Mucosa of rectum (tissue), 2 donors: ENCODE measurements at regions not wholly inside any gene's neighbourhood (a gene's known extent, or its start where the extent isn't known, plus 50 kb on each side); places are given as distances from the start of the nearest gene placed in this dataset.

Experiments
- H3K27ac ChIP-seq, 2 donors: one replicate each; pipeline ENCODE4 v1.7.0; 2013; ENCODE audit warnings: inconsistent platforms in 2 of 2, low read depth in 2 of 2, low read length in 2 of 2
- H3K27me3 ChIP-seq, 2 donors: one replicate each; pipeline ENCODE4 v1.7.0; 2013; ENCODE audit warnings: low read length in 2 of 2; ENCODE audit not compliant: control insufficient read depth in 2 of 2, insufficient read depth in 2 of 2
- H3K36me3 ChIP-seq, 2 donors: one replicate each; pipeline ENCODE4 v1.7.0; 2013; ENCODE audit warnings: low read length in 2 of 2; ENCODE audit not compliant: control insufficient read depth in 2 of 2, insufficient read depth in 2 of 2
- H3K4me1 ChIP-seq, 2 donors: one replicate each; pipeline ENCODE4 v1.7.0; 2013; ENCODE audit warnings: low read length in 2 of 2, mild to moderate bottlenecking in 1 of 2; ENCODE audit not compliant: control insufficient read depth in 2 of 2, insufficient read depth in 2 of 2
- H3K4me3 ChIP-seq, 2 donors: one replicate each; pipeline ENCODE4 v1.7.0; 2013; ENCODE audit warnings: low read length in 2 of 2
- H3K9ac ChIP-seq, 2 donors: one replicate each; pipeline ENCODE4 v1.7.0; 2013; ENCODE audit warnings: low read length in 2 of 2, low read depth in 1 of 2, mild to moderate bottlenecking in 1 of 2
- H3K9me3 ChIP-seq, 2 donors: one replicate each; pipeline ENCODE4 v1.7.0; 2013; ENCODE audit warnings: low read length in 2 of 2; ENCODE audit not compliant: control insufficient read depth in 2 of 2
- donor health status: healthy.
- donor health status: Normal muscosa, but diverticular disease.

GRCh38 chr13:73778242-73778864 lies 355.9 kb downstream of the KLF12 start:
- Histone ChIP-seq H3K27me3 (no peaks in the 10 kb centered on the region), H3K9me3 (no peaks in the 10 kb centered on the region), H3K4me1 (no peaks in the 10 kb centered on the region), H3K9ac (no peak overlapping the region), H3K27ac (no peak overlapping the region), H3K36me3 (no peaks in the 10 kb centered on the region), H3K4me3 (no peak overlapping the region)

- H3K27me3 ChIP-seq: no peaks in the 10 kb centered on the region
- H3K4me1 ChIP-seq: no peaks in the 10 kb centered on the region
- no peak overlapping the region for H3K9ac ChIP-seq
- H3K36me3 ChIP-seq: no peaks in the 10 kb centered on the region
- no peak overlapping the region for H3K4me3 ChIP-seq
- H3K27ac ChIP-seq: no peak overlapping the region
- H3K9me3 ChIP-seq: no peaks in the 10 kb centered on the region
Measured at GRCh38 chr13:73777134-73777533, 357.1 kb downstream of the KLF12 start.

GRCh38 chr13:73776151-73776785 lies 357.9 kb downstream of the KLF12 start:
- H3K4me3 ChIP-seq: no peak overlapping the region
- no peaks in the 10 kb centered on the region for H3K4me1 ChIP-seq
- H3K36me3 ChIP-seq: no peaks in the 10 kb centered on the region

GRCh38 chr13:73773168-73773549 lies 361.0 kb downstream of the KLF12 start:
- Histone ChIP-seq H3K9me3 (no peaks in the 10 kb centered on the region), H3K4me1 (no peaks in the 10 kb centered on the region), H3K9ac (no peak overlapping the region), H3K4me3 (no peak overlapping the region), H3K36me3 (no peaks in the 10 kb centered on the region), H3K27ac (no peak overlapping the region), H3K27me3 (no peaks in the 10 kb centered on the region)

More at GRCh38 chr13:73776151-73776785, 357.9 kb downstream of the KLF12 start:
- Histone ChIP-seq H3K27ac (no peak overlapping the region), H3K27me3 (no peaks in the 10 kb centered on the region), H3K9ac (no peak overlapping the region), H3K9me3 (no peaks in the 10 kb centered on the region)

GRCh38 chr13:73772449-73773167 lies 361.6 kb downstream of the KLF12 start:
- no peaks in the 10 kb centered on the region for H3K9me3 ChIP-seq
- peaks cover under 1 to 1% of the 10 kb centered on the region in 2 donors for H3K4me1 ChIP-seq
- H3K4me3 ChIP-seq: no peak overlapping the region

GRCh38 chr13:73767747-73768315 lies 366.4 kb downstream of the KLF12 start:
- Histone ChIP-seq H3K4me3 (no peak overlapping the region), H3K27ac (no peak overlapping the region), H3K36me3 (no peaks in the 10 kb centered on the region), H3K9ac (no peak overlapping the region), H3K4me1 (peaks cover 18 to 20% of the 10 kb centered on the region in 2 donors), H3K9me3 (no peaks in the 10 kb centered on the region), H3K27me3 (no peaks in the 10 kb centered on the region)

More at GRCh38 chr13:73772449-73773167, 361.6 kb downstream of the KLF12 start:
- H3K36me3 ChIP-seq: no peaks in the 10 kb centered on the region
- no peak overlapping the region for H3K27ac ChIP-seq
- H3K27me3 ChIP-seq: no peaks in the 10 kb centered on the region
- no peak overlapping the region for H3K9ac ChIP-seq

GRCh38 chr13:73767191-73767741 lies 366.9 kb downstream of the KLF12 start:
- Histone ChIP-seq H3K27ac (peak overlapping the region in 1 of 2 donors; percentile 10), H3K36me3 (no peaks in the 10 kb centered on the region), H3K27me3 (no peaks in the 10 kb centered on the region), H3K9ac (no peak overlapping the region), H3K9me3 (no peaks in the 10 kb centered on the region), H3K4me1 (peaks cover 18 to 20% of the 10 kb centered on the region in 2 donors), H3K4me3 (no peak overlapping the region)

GRCh38 chr13:73765651-73766384 lies 368.4 kb downstream of the KLF12 start:
- peaks cover 18 to 20% of the 10 kb centered on the region in 2 donors for H3K4me1 ChIP-seq
- no peaks in the 10 kb centered on the region for H3K9me3 ChIP-seq
- no peaks in the 10 kb centered on the region for H3K36me3 ChIP-seq
- peak overlapping the region; percentile 65 to 82 for H3K27ac ChIP-seq
- no peak overlapping the region for H3K9ac ChIP-seq
- peak overlapping the region; percentile 20 to 52 for H3K4me3 ChIP-seq
- no peaks in the 10 kb centered on the region for H3K27me3 ChIP-seq

GRCh38 chr13:73759434-73759833 lies 374.8 kb downstream of the KLF12 start:
- Histone ChIP-seq H3K4me1 (peaks cover 0 to 5% of the 10 kb centered on the region in 2 donors), H3K36me3 (no peaks in the 10 kb centered on the region), H3K9ac (no peak overlapping the region), H3K27me3 (no peaks in the 10 kb centered on the region), H3K9me3 (no peaks in the 10 kb centered on the region), H3K4me3 (no peak overlapping the region), H3K27ac (no peak overlapping the region)
